ENCODE measurements at regions not wholly inside any gene's neighbourhood (a gene's known extent, or its start where the extent isn't known, plus 50 kb on each side); places are given as distances from the start of the nearest gene placed in this dataset.

DNA sequence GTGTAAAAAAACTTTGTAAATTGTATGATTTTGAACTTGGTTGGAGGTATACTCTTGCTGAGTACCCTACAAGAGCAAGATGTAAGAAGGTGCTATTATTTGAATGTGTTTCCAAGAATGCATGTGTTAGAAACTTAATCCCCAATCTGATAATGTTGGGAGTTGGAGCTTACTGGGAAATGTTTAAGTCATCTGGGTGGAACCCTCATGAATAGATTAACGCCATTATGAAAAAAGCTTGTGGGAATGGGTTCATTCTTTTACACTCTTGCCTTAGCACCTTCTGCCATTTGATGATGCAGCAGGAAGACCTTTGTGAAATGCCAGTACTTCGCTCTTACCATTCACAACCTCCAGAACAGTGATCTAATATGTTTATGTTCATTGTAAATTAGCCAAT lies 498.3 kb downstream of the TMEM135 start:
- no peaks in the 10 kb centered on the region for H3K79me2 ChIP-seq (replicated peaks; ENCODE audit: insufficient read depth)
- H3K4me1 ChIP-seq (ENCODE audit: insufficient read depth): no peaks in the 10 kb centered on the region
- no peak for DNase-seq (ENCODE audit: low spot score)
- H3K27me3 ChIP-seq (ENCODE audit: insufficient read depth): no peaks in the 10 kb centered on the region
- no peak overlapping the region for H3K4me3 ChIP-seq
- Mint-ChIP-seq H3K27me3 (ENCODE audit: insufficient read depth, low read depth, poor library complexity) (no peaks in the 10 kb centered on the region), H3K4me1 (no peaks in the 10 kb centered on the region), H3K9me3 (peaks cover 4% of the 10 kb centered on the region; the same call in 1 of the 3 replicates), H3K4me3 (no peak overlapping the region), H3K27ac (no peak overlapping the region), H3K36me3 (ENCODE audit: low read depth) (no peaks in the 10 kb centered on the region; the same call in 1 of the 3 replicates)
- no peak for ATAC-seq
- H4K20me1 ChIP-seq (replicated peaks; ENCODE audit: insufficient read depth): no peaks in the 10 kb centered on the region
- H2AFZ ChIP-seq: no peak overlapping the region
- no peak overlapping the region for H3K27ac ChIP-seq (ENCODE audit: low read depth)
- no peak overlapping the region for H3K4me2 ChIP-seq
- TF ChIP-seq, protein P1, sequence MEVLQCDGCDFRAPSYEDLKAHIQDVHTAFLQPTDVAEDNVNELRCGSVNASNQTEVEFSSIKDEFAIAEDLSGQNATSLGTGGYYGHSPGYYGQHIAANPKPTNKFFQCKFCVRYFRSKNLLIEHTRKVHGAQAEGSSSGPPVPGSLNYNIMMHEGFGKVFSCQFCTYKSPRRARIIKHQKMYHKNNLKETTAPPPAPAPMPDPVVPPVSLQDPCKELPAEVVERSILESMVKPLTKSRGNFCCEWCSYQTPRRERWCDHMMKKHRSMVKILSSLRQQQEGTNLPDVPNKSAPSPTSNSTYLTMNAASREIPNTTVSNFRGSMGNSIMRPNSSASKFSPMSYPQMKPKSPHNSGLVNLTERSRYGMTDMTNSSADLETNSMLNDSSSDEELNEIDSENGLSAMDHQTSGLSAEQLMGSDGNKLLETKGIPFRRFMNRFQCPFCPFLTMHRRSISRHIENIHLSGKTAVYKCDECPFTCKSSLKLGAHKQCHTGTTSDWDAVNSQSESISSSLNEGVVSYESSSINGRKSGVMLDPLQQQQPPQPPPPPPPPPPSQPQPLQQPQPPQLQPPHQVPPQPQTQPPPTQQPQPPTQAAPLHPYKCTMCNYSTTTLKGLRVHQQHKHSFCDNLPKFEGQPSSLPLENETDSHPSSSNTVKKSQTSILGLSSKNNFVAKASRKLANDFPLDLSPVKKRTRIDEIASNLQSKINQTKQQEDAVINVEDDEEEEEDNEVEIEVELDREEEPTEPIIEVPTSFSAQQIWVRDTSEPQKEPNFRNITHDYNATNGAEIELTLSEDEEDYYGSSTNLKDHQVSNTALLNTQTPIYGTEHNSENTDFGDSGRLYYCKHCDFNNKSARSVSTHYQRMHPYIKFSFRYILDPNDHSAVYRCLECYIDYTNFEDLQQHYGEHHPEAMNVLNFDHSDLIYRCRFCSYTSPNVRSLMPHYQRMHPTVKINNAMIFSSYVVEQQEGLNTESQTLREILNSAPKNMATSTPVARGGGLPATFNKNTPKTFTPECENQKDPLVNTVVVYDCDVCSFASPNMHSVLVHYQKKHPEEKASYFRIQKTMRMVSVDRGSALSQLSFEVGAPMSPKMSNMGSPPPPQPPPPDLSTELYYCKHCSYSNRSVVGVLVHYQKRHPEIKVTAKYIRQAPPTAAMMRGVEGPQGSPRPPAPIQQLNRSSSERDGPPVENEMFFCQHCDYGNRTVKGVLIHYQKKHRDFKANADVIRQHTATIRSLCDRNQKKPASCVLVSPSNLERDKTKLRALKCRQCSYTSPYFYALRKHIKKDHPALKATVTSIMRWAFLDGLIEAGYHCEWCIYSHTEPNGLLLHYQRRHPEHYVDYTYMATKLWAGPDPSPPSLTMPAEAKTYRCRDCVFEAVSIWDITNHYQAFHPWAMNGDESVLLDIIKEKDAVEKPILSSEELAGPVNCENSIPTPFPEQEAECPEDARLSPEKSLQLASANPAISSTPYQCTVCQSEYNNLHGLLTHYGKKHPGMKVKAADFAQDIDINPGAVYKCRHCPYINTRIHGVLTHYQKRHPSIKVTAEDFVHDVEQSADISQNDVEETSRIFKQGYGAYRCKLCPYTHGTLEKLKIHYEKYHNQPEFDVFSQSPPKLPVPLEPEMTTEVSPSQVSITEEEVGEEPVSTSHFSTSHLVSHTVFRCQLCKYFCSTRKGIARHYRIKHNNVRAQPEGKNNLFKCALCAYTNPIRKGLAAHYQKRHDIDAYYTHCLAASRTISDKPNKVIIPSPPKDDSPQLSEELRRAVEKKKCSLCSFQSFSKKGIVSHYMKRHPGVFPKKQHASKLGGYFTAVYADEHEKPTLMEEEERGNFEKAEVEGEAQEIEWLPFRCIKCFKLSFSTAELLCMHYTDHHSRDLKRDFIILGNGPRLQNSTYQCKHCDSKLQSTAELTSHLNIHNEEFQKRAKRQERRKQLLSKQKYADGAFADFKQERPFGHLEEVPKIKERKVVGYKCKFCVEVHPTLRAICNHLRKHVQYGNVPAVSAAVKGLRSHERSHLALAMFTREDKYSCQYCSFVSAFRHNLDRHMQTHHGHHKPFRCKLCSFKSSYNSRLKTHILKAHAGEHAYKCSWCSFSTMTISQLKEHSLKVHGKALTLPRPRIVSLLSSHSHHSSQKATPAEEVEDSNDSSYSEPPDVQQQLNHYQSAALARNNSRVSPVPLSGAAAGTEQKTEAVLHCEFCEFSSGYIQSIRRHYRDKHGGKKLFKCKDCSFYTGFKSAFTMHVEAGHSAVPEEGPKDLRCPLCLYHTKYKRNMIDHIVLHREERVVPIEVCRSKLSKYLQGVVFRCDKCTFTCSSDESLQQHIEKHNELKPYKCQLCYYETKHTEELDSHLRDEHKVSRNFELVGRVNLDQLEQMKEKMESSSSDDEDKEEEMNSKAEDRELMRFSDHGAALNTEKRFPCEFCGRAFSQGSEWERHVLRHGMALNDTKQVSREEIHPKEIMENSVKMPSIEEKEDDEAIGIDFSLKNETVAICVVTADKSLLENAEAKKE (CRISPR knock-in tag; IDR thresholded peaks at IDR 0.05): no peak
- TF ChIP-seq ZNF114 (CRISPR knock-in tag; IDR thresholded peaks at IDR 0.05) (no peak), POLR2AphosphoS5 (IDR thresholded peaks at IDR 0.05; ENCODE audit: low read depth) (no peak), ZNF331 (CRISPR knock-in tag; IDR thresholded peaks at IDR 0.05; ENCODE audit: low read depth) (no peak), STAT1 (IDR thresholded peaks at IDR 0.05; ENCODE audit: unreplicated experiment) (no peak), CREB1 (CRISPR knock-in tag; IDR thresholded peaks at IDR 0.05; ENCODE audit: low read depth) (no peak), NANOG (IDR thresholded peaks at IDR 0.05; ENCODE audit: borderline replicate concordance) (no peak), EZH2phosphoT487 (IDR thresholded peaks at IDR 0.05; ENCODE audit: unreplicated experiment) (no peak), JUNB (IDR thresholded peaks at IDR 0.05; ENCODE audit: unreplicated experiment) (no peak), EZH2 (IDR thresholded peaks at IDR 0.05; ENCODE audit: low read depth, unreplicated experiment) (no peak)
- TF ChIP-seq, protein P2, sequence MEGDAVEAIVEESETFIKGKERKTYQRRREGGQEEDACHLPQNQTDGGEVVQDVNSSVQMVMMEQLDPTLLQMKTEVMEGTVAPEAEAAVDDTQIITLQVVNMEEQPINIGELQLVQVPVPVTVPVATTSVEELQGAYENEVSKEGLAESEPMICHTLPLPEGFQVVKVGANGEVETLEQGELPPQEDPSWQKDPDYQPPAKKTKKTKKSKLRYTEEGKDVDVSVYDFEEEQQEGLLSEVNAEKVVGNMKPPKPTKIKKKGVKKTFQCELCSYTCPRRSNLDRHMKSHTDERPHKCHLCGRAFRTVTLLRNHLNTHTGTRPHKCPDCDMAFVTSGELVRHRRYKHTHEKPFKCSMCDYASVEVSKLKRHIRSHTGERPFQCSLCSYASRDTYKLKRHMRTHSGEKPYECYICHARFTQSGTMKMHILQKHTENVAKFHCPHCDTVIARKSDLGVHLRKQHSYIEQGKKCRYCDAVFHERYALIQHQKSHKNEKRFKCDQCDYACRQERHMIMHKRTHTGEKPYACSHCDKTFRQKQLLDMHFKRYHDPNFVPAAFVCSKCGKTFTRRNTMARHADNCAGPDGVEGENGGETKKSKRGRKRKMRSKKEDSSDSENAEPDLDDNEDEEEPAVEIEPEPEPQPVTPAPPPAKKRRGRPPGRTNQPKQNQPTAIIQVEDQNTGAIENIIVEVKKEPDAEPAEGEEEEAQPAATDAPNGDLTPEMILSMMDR (conservative IDR thresholded peaks at IDR 0.05; ENCODE audit: low read depth in 2 of 2): no peak
- TF ChIP-seq, protein P3, sequence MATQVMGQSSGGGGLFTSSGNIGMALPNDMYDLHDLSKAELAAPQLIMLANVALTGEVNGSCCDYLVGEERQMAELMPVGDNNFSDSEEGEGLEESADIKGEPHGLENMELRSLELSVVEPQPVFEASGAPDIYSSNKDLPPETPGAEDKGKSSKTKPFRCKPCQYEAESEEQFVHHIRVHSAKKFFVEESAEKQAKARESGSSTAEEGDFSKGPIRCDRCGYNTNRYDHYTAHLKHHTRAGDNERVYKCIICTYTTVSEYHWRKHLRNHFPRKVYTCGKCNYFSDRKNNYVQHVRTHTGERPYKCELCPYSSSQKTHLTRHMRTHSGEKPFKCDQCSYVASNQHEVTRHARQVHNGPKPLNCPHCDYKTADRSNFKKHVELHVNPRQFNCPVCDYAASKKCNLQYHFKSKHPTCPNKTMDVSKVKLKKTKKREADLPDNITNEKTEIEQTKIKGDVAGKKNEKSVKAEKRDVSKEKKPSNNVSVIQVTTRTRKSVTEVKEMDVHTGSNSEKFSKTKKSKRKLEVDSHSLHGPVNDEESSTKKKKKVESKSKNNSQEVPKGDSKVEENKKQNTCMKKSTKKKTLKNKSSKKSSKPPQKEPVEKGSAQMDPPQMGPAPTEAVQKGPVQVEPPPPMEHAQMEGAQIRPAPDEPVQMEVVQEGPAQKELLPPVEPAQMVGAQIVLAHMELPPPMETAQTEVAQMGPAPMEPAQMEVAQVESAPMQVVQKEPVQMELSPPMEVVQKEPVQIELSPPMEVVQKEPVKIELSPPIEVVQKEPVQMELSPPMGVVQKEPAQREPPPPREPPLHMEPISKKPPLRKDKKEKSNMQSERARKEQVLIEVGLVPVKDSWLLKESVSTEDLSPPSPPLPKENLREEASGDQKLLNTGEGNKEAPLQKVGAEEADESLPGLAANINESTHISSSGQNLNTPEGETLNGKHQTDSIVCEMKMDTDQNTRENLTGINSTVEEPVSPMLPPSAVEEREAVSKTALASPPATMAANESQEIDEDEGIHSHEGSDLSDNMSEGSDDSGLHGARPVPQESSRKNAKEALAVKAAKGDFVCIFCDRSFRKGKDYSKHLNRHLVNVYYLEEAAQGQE (IDR thresholded peaks at IDR 0.05; ENCODE audit: unreplicated experiment): no peak
- TF ChIP-seq, protein P4, sequence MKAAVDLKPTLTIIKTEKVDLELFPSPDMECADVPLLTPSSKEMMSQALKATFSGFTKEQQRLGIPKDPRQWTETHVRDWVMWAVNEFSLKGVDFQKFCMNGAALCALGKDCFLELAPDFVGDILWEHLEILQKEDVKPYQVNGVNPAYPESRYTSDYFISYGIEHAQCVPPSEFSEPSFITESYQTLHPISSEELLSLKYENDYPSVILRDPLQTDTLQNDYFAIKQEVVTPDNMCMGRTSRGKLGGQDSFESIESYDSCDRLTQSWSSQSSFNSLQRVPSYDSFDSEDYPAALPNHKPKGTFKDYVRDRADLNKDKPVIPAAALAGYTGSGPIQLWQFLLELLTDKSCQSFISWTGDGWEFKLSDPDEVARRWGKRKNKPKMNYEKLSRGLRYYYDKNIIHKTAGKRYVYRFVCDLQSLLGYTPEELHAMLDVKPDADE (IDR thresholded peaks at IDR 0.05): no peak
- no peaks in the 10 kb centered on the region for H3K9me2 ChIP-seq (ENCODE audit: insufficient read depth)
- no peaks in the 10 kb centered on the region for H3F3A ChIP-seq (replicated peaks; ENCODE audit: low read depth)
- H3K36me3 ChIP-seq (ENCODE audit: insufficient read depth): no peaks in the 10 kb centered on the region

Data from GM23338 (cell line).